ENCODE measurements at regions not wholly inside any gene's neighbourhood (a gene's known extent, or its start where the extent isn't known, plus 50 kb on each side); places are given as distances from the start of the nearest gene placed in this dataset.

DNA sequence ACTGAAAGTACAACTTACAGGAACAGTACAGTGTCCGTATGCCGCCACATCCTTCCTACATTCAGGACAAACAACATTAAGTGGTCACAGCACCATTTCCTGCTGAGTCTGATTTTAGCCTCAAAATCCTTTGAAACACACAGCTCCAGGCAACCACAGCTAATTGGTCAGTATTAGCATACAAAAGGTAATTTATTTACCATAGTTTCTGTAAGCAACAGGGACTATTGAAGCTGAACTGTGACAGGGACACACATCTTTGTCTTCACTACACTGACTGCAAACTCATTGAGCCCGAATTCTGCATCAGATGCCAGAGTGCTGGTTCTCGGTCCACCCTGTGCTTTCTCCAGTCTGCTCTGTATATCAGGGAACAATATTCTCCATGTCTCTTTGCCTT, 151.8 kb downstream of the ST6GAL2 start:
- ATAC-seq (ENCODE audit: low FRiP score) (no peak), DNase-seq (ENCODE audit: low spot score) (no peak)
- TF ChIP-seq, protein P1, sequence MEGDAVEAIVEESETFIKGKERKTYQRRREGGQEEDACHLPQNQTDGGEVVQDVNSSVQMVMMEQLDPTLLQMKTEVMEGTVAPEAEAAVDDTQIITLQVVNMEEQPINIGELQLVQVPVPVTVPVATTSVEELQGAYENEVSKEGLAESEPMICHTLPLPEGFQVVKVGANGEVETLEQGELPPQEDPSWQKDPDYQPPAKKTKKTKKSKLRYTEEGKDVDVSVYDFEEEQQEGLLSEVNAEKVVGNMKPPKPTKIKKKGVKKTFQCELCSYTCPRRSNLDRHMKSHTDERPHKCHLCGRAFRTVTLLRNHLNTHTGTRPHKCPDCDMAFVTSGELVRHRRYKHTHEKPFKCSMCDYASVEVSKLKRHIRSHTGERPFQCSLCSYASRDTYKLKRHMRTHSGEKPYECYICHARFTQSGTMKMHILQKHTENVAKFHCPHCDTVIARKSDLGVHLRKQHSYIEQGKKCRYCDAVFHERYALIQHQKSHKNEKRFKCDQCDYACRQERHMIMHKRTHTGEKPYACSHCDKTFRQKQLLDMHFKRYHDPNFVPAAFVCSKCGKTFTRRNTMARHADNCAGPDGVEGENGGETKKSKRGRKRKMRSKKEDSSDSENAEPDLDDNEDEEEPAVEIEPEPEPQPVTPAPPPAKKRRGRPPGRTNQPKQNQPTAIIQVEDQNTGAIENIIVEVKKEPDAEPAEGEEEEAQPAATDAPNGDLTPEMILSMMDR (IDR thresholded peaks at IDR 0.05) = no peak

DNA sequence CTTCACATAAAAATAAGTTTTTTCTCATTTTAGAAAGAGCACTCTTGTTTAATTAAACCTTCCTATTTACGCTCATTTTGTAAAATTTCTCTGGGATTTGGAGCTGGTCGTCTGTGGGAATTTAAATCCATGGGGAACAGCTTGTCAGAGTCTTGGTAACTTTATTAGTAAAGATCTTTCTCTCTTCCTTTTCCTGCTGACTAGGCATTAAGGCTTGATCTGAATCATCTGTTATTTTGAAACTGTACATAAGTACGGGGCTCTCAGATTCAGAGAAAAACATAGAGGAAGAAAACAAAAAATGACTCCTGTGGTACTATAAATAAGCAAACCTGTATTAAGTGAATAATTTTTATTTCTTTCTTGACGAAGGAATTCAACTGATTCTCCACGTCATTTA, 150.2 kb downstream of the ST6GAL2 start:
- ATAC-seq (ENCODE audit: low FRiP score) (no peak), DNase-seq (ENCODE audit: low spot score) (no peak)
- TF ChIP-seq, protein P1 (IDR thresholded peaks at IDR 0.05) = no peak

DNA sequence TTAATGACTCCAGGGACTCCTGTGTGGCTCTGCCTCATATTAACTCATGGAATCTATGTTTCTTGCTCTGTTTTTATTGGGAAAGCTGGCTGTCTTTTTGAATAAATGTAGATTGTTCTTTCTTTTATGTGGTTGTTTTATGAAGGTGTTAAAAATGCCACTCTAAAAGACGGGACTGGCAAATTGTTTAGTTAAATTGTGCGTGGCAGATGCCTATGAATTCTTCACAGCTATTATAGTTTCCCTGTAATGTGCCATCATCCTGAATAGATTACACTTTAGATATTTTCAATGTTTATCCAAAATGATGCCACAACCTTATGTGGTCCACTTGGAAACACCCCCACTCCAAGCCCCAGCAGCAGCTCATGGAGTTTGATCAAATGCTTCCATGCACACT, 149.7 kb downstream of the ST6GAL2 start:
- TF ChIP-seq, protein P1 (IDR thresholded peaks at IDR 0.05) = no peak
- no peak for ATAC-seq (ENCODE audit: low FRiP score)
- DNase-seq (ENCODE audit: low spot score) = no peak

DNA sequence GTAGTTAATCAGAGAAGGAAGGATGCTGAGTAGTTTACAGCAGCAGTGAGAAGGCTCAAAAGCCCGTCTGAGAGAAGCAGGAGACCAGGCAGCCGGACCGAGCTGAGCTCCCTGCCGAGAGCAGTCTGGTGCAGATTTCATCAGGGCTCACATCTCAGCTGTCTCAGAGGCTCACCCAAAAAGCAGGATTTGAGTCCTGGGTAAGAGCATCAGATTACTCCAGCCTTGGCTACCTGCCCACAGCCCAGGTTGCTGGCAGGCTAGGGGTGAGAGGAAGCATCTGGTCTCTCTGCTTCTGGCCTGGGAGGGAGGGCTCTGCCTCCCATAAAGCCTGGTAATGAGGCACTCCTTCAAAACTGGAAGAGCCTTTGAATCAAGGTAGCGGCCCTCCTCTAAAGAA, 140.5 kb downstream of the ST6GAL2 start:
- no peak for ATAC-seq (ENCODE audit: low FRiP score)
- TF ChIP-seq, protein P1 (IDR thresholded peaks at IDR 0.05) = no peak
- no peak for DNase-seq (ENCODE audit: low spot score)

DNA sequence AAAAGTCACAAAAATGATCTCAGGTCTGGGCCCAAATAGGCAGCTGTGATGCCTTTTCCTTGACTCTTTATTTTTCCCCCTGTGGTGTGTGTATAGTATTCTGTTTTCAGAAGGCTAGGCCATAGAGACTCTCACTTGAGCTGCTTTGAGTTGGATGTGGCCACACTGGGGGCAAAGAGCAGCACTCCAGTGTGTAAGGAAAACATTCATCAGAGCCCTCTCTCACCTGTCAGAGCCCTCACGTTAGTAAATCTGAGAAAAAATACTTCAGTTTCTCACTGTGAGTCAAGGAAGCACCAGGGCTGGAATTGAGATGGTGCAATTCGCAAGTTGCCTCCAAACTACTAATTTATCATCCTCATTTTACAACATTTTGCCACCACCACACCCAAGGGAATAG, 136.1 kb downstream of the ST6GAL2 start:
- no peak for ATAC-seq (ENCODE audit: low FRiP score)
- TF ChIP-seq, protein P1 (IDR thresholded peaks at IDR 0.05) = no peak
- no peak for DNase-seq (ENCODE audit: low spot score)
